Endothelial cell of umbilical vein (primary cell): ENCODE measurements at regions not wholly inside any gene's neighbourhood (a gene's known extent, or its start where the extent isn't known, plus 50 kb on each side); places are given as distances from the start of the nearest gene placed in this dataset.
"Not testable (repeated sequence)": the region's sequence is repeated elsewhere in the genome, so short reads cannot be mapped to it uniquely, and the experiment has no call there.

Source experiments
- JUN ChIP-seq: IDR thresholded peaks from 2 replicates; pipeline ENCODE4 v1.6.1; 2011; ENCODE audit warnings: borderline replicate concordance, low read depth; ENCODE audit not compliant: insufficient read length, insufficient read depth
- TF ChIP-seq, protein P1 (sequence below), 2 donors: IDR thresholded peaks; 1 replicate in 1 of 2; 2 replicates in 1 of 2; pipeline ENCODE4 v1.5.1; 2011; ENCODE audit warnings: low read length in 2 of 2, mild to moderate bottlenecking in 2 of 2, moderate library complexity in 2 of 2, control low read depth in 1 of 2, inconsistent platforms in 1 of 2, low read depth in 1 of 2; ENCODE audit not compliant: insufficient read depth in 1 of 2; ENCODE audit errors: extremely low read depth in 1 of 2

DNA sequence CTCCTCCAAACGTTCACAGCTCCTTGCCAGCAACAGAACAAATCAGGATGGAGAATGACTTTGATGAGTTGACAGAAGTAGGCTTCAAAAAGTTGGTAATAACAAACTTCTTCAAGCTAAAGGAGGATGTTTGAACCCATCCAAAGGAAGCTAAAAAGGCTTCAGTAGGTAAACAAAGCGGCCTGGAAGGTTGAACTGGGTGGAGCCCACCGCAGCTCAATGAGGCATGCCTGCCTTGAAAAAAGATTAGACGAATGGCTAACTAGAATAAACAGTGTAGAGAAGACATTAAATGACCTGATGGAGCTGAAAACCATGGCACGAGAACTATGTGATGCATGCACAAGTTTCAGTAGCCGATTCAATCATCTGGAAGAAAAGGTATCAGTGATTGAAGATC lies 1369.0 kb upstream of the SORCS1 start:
- TF ChIP-seq, protein P1, sequence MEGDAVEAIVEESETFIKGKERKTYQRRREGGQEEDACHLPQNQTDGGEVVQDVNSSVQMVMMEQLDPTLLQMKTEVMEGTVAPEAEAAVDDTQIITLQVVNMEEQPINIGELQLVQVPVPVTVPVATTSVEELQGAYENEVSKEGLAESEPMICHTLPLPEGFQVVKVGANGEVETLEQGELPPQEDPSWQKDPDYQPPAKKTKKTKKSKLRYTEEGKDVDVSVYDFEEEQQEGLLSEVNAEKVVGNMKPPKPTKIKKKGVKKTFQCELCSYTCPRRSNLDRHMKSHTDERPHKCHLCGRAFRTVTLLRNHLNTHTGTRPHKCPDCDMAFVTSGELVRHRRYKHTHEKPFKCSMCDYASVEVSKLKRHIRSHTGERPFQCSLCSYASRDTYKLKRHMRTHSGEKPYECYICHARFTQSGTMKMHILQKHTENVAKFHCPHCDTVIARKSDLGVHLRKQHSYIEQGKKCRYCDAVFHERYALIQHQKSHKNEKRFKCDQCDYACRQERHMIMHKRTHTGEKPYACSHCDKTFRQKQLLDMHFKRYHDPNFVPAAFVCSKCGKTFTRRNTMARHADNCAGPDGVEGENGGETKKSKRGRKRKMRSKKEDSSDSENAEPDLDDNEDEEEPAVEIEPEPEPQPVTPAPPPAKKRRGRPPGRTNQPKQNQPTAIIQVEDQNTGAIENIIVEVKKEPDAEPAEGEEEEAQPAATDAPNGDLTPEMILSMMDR (IDR thresholded peaks at IDR 0.05; ENCODE audit: extremely low read depth in 1 of 2, insufficient read depth in 1 of 2, low read depth in 1 of 2, low read length in 2 of 2) = not testable (repeated sequence)
- TF ChIP-seq JUN = not testable (repeated sequence)
